ENCODE measurements at regions not wholly inside any gene's neighbourhood (a gene's known extent, or its start where the extent isn't known, plus 50 kb on each side); places are given as distances from the start of the nearest gene placed in this dataset.

DNA sequence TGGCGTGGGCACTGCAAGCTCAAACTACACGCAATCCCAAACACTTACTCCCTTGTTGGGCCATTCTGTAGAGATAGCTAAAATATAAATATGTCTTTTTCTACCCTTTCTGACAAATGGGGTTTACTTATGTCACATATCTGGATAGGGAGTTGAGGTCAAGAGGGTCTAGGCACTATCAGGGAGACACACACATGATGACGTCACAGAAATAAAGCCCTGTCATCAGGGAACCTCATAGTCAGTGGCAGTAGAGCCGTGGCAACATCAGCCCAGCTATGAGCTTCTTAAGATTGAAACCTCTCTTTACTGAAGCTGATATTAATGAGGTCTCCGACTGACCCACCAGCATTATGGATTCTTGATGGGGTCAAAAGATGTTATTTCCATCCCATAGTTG is 234.6 kb upstream of the CDH7 start:
- Histone ChIP-seq H3K4me1 (ENCODE audit: insufficient read depth, low read length) (no peaks in the 10 kb centered on the region), H3K9ac (ENCODE audit: low read depth, low read length) (no peak overlapping the region), H3K9me3 (ENCODE audit: control insufficient read depth, insufficient read depth, low read length) (no peaks in the 10 kb centered on the region), H3K36me3 (ENCODE audit: insufficient read depth, low read length) (no peaks in the 10 kb centered on the region)

- no peak overlapping the region for H3K9ac ChIP-seq (ENCODE audit: low read depth, low read length)
- peaks cover 5% of the 10 kb centered on the region; the same call in 1 of the 2 replicates for H3K4me1 ChIP-seq (ENCODE audit: insufficient read depth, low read length)
- no peaks in the 10 kb centered on the region for H3K36me3 ChIP-seq (ENCODE audit: insufficient read depth, low read length)
- H3K9me3 ChIP-seq (ENCODE audit: control insufficient read depth, insufficient read depth, low read length) = no peaks in the 10 kb centered on the region
Observed at GRCh38 chr18:65498605-65499004, 252.2 kb upstream of the CDH7 start.

DNA sequence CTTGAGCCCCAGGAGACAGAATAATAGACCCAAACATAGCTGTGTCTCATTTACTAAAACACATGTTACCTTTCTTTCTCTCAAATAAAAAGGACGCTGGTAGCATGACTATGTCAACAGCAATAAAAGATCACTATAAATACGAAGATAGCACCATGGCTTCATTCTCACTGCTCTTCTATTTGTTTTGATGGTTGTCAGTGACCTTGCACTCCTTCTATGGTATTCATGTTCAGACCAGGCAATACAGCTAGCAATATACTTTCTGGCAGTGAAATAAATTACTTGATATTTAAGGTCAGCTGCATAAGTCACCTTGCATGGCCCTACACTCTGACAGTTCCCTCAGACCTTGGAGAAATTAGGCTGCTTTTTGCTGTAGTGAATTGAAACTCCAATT is 263.2 kb upstream of the CDH7 start:
- Histone ChIP-seq H3K4me1 (ENCODE audit: insufficient read depth, low read length) (no peaks in the 10 kb centered on the region), H3K36me3 (ENCODE audit: insufficient read depth, low read length) (no peaks in the 10 kb centered on the region), H3K9me3 (ENCODE audit: control insufficient read depth, insufficient read depth, low read length) (no peaks in the 10 kb centered on the region), H3K9ac (ENCODE audit: low read depth, low read length) (no peak overlapping the region)

GRCh38 chr18:65477455-65477854 is 273.4 kb upstream of the CDH7 start:
- no peaks in the 10 kb centered on the region for H3K4me1 ChIP-seq (ENCODE audit: insufficient read depth, low read length)
- H3K9ac ChIP-seq (ENCODE audit: low read depth, low read length) = no peak overlapping the region
- H3K36me3 ChIP-seq (ENCODE audit: insufficient read depth, low read length) = no peaks in the 10 kb centered on the region
- no peaks in the 10 kb centered on the region for H3K9me3 ChIP-seq (ENCODE audit: control insufficient read depth, insufficient read depth, low read length)

- no peaks in the 10 kb centered on the region for H3K4me1 ChIP-seq (ENCODE audit: insufficient read depth, low read length)
- no peak overlapping the region for H3K9ac ChIP-seq (ENCODE audit: low read depth, low read length)
- H3K36me3 ChIP-seq (ENCODE audit: insufficient read depth, low read length) = no peaks in the 10 kb centered on the region
- H3K9me3 ChIP-seq (ENCODE audit: control insufficient read depth, insufficient read depth, low read length) = no peaks in the 10 kb centered on the region
Observed at GRCh38 chr18:65468881-65469280, 281.9 kb upstream of the CDH7 start.

GRCh38 chr18:65464361-65464760 is 286.5 kb upstream of the CDH7 start:
- no peaks in the 10 kb centered on the region for H3K9me3 ChIP-seq (ENCODE audit: control insufficient read depth, insufficient read depth, low read length)
- H3K36me3 ChIP-seq (ENCODE audit: insufficient read depth, low read length) = no peaks in the 10 kb centered on the region
- no peaks in the 10 kb centered on the region for H3K4me1 ChIP-seq (ENCODE audit: insufficient read depth, low read length)
- H3K9ac ChIP-seq (ENCODE audit: low read depth, low read length) = no peak overlapping the region

DNA sequence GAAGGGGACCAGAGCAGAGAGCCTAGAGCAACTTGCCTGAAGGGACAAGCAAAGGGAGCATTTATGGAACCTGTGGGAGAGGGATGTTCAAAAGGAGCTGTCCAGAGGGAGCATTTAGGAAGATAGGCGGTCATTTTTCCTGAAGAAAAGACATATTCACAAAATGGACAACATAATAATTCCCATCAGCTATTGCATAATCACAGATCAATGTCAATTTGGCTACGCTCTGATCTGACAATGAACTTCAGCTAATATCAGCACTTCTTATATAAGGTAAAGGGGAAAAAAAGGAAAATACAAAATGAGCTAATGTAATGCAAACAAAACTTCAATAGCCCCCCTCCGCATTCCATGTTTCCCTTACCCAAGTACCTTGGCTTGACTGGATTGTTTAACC is 291.1 kb upstream of the CDH7 start:
- Histone ChIP-seq H3K9me3 (ENCODE audit: control insufficient read depth, insufficient read depth, low read length) (no peaks in the 10 kb centered on the region), H3K4me1 (ENCODE audit: insufficient read depth, low read length) (no peaks in the 10 kb centered on the region), H3K9ac (ENCODE audit: low read depth, low read length) (no peak overlapping the region), H3K36me3 (ENCODE audit: insufficient read depth, low read length) (no peaks in the 10 kb centered on the region)

GRCh38 chr18:65458871-65459270 is 291.9 kb upstream of the CDH7 start:
- no peaks in the 10 kb centered on the region for H3K36me3 ChIP-seq (ENCODE audit: insufficient read depth, low read length)
- no peak overlapping the region for H3K9ac ChIP-seq (ENCODE audit: low read depth, low read length)
- H3K4me1 ChIP-seq (ENCODE audit: insufficient read depth, low read length) = no peaks in the 10 kb centered on the region
- H3K9me3 ChIP-seq (ENCODE audit: control insufficient read depth, insufficient read depth, low read length) = no peaks in the 10 kb centered on the region

DNA sequence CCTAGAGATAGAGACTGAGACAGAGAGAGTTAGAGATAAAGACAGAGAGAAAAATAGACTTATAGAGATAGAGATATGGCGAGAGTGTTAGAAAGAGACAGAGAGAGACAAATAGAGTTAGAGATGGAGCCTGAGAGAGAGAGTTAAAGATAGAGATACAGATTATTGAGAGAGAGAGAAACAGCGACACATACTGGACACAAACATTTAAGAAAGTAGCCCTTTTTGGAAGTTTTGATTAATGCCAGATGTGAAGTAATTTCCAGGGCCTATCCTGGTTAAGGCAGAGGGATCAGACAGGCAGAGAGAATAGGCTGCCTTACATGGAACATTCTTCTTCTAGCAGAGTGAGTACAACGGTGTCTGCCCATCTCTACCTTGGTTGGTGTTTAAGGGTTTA is 311.6 kb upstream of the CDH7 start:
- no peaks in the 10 kb centered on the region for H3K9me3 ChIP-seq (ENCODE audit: control insufficient read depth, insufficient read depth, low read length)
- H3K36me3 ChIP-seq (ENCODE audit: insufficient read depth, low read length) = no peaks in the 10 kb centered on the region
- no peak overlapping the region for H3K9ac ChIP-seq (ENCODE audit: low read depth, low read length)
- no peaks in the 10 kb centered on the region for H3K4me1 ChIP-seq (ENCODE audit: insufficient read depth, low read length)

- no peaks in the 10 kb centered on the region for H3K36me3 ChIP-seq (ENCODE audit: insufficient read depth, low read length)
- H3K9ac ChIP-seq (ENCODE audit: low read depth, low read length) = no peak overlapping the region
- H3K9me3 ChIP-seq (ENCODE audit: control insufficient read depth, insufficient read depth, low read length) = no peaks in the 10 kb centered on the region
- H3K4me1 ChIP-seq (ENCODE audit: insufficient read depth, low read length) = no peaks in the 10 kb centered on the region
Observed at GRCh38 chr18:65436430-65436829, 314.4 kb upstream of the CDH7 start.

DNA sequence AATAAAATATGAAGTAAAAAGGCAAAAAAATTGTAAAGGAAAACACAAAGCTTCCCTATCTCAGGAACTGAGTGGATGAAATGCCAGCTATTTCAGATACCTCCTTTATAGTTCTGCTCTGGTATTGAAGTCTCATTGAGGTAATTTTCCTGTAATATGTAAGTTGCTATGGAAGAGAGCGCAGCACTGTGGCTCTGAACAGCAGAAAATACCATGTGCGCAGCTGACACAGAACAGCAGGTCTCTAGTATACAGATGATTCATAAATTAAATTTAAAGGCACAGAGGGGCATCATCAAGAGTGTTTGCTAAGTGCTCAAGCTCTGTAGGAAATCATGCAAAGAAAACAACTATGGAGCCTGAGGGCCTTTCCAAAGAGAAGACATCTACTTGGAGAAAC is 315.3 kb upstream of the CDH7 start:
- Histone ChIP-seq H3K36me3 (ENCODE audit: insufficient read depth, low read length) (no peaks in the 10 kb centered on the region), H3K4me1 (ENCODE audit: insufficient read depth, low read length) (no peaks in the 10 kb centered on the region), H3K9ac (ENCODE audit: low read depth, low read length) (no peak overlapping the region)

DNA sequence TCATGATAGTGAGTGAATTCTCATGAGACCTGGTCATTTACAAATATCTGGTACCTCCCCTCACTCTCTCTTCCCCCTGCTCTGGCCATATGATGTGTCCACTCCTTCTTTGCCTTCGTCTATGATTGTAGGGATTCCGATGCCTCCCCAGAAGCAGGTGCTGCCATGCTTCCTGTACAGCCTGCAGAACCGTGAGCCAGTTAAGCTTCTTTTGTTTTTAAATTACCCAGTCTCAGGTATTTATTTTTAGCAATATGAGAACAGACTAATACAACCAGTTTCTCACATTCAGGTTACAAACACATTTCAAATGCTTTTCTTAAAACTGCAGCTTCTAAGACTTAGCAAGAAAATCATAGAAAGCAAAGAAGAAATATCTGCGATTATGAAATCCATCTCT is 321.2 kb upstream of the CDH7 start:
- Histone ChIP-seq H3K36me3 (ENCODE audit: insufficient read depth, low read length) (no peaks in the 10 kb centered on the region), H3K9me3 (ENCODE audit: control insufficient read depth, insufficient read depth, low read length) (no peaks in the 10 kb centered on the region), H3K9ac (ENCODE audit: low read depth, low read length) (no peak overlapping the region), H3K4me1 (ENCODE audit: insufficient read depth, low read length) (no peaks in the 10 kb centered on the region)

More for the DNA sequence above, 315.3 kb upstream of the CDH7 start:
- no peaks in the 10 kb centered on the region for H3K9me3 ChIP-seq (ENCODE audit: control insufficient read depth, insufficient read depth, low read length)

DNA sequence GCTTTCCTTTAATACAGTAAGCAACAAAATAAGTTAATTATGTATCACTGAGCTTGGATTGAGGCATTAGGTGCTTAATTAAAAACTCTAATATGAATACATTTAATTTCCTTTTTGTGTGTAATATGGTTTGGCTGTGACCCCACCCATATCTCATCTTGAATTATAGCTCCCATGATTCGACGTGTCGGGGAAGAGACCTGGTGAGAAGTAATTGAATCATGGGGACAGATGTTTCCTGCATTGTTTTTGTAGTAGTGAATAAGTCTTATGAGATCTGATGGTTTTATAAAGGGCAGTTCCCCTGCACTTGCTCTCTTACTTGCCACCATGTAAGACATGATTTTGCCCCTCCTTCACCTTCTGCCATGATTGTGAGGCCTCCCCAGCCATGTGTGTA is 325.4 kb upstream of the CDH7 start:
- no peaks in the 10 kb centered on the region for H3K4me1 ChIP-seq (ENCODE audit: insufficient read depth, low read length)
- H3K9me3 ChIP-seq (ENCODE audit: control insufficient read depth, insufficient read depth, low read length) = no peaks in the 10 kb centered on the region
- no peak overlapping the region for H3K9ac ChIP-seq (ENCODE audit: low read depth, low read length)
- H3K36me3 ChIP-seq (ENCODE audit: insufficient read depth, low read length) = no peaks in the 10 kb centered on the region

- Histone ChIP-seq H3K36me3 (ENCODE audit: insufficient read depth, low read length) (no peaks in the 10 kb centered on the region), H3K4me1 (ENCODE audit: insufficient read depth, low read length) (no peaks in the 10 kb centered on the region), H3K9me3 (ENCODE audit: control insufficient read depth, insufficient read depth, low read length) (no peaks in the 10 kb centered on the region), H3K9ac (ENCODE audit: low read depth, low read length) (no peak overlapping the region)
Observed at GRCh38 chr18:65423776-65424175, 327.0 kb upstream of the CDH7 start.

GRCh38 chr18:65422544-65423136 is 328.2 kb upstream of the CDH7 start:
- Histone ChIP-seq H3K4me1 (ENCODE audit: insufficient read depth, low read length) (no peaks in the 10 kb centered on the region), H3K9me3 (ENCODE audit: control insufficient read depth, insufficient read depth, low read length) (no peaks in the 10 kb centered on the region), H3K9ac (ENCODE audit: low read depth, low read length) (no peak overlapping the region), H3K36me3 (ENCODE audit: insufficient read depth, low read length) (no peaks in the 10 kb centered on the region)

DNA sequence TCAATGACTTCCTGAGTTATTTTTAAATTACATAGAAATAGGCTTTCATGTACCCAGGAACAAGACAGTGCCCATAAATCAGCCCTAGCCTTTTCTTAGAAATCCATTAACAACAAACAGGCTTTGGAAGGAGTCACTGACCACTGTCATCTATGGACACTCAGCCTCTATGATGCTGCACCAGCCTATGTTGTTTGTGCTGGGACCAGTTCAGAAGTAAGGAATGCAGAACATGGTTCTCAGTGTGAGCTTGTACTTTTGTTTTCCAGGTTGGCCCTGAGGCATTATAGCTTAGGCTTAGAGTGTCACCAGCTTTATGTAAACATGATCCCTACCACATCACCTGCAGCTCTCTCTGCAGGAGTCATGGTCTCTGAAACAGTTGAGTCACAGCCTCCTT is 335.7 kb upstream of the CDH7 start:
- H3K4me1 ChIP-seq (ENCODE audit: insufficient read depth, low read length) = peaks cover 10% of the 10 kb centered on the region
- no peak overlapping the region for H3K9ac ChIP-seq (ENCODE audit: low read depth, low read length)
- H3K36me3 ChIP-seq (ENCODE audit: insufficient read depth, low read length) = no peaks in the 10 kb centered on the region
- H3K9me3 ChIP-seq (ENCODE audit: control insufficient read depth, insufficient read depth, low read length) = no peaks in the 10 kb centered on the region
